Tibial nerve (tissue), 3 donors: ENCODE measurements at regions not wholly inside any gene's neighbourhood (a gene's known extent, or its start where the extent isn't known, plus 50 kb on each side); places are given as distances from the start of the nearest gene placed in this dataset.

Experiments
- CTCF ChIP-seq, 5 experiments: fragments of 200-600 bp in 3 of 5; fragments of 450-650 bp in 2 of 5; sonication (generic) in 3 of 5; IDR thresholded peaks; one replicate each; pipeline ENCODE4 v1.5.1; 2016 to 2019; ENCODE audit warnings: antibody characterized with exemption in 5 of 5, mild to moderate bottlenecking in 3 of 5, moderate library complexity in 2 of 5
- POLR2A ChIP-seq, 2 donors: fragments of 450-650 bp; IDR thresholded peaks; one replicate each; pipeline ENCODE4 v1.6.1; 2017; ENCODE audit warnings: antibody characterized with exemption in 2 of 2, mild to moderate bottlenecking in 2 of 2, moderate library complexity in 2 of 2

GRCh38 chr6:74879976-74880375 lies 325.9 kb downstream of the COL12A1 start:
- TF ChIP-seq CTCF (IDR thresholded peaks at IDR 0.05) (no peak), POLR2A (IDR thresholded peaks at IDR 0.05) (no peak)
